NB4 (cell line): ENCODE measurements at regions not wholly inside any gene's neighbourhood (a gene's known extent, or its start where the extent isn't known, plus 50 kb on each side); places are given as distances from the start of the nearest gene placed in this dataset.
"Not testable (repeated sequence)": the region's sequence is repeated elsewhere in the genome, so short reads cannot be mapped to it uniquely, and the experiment has no call there.

ENCODE experiments used
- DNase-seq: peaks from one replicate; pipeline ENCODE4 v3.0.0; 2010; ENCODE audit warnings: low read depth
- H3K4me3 ChIP-seq: one replicate; pipeline ENCODE4 v1.5.1; 2011; ENCODE audit warnings: mild to moderate bottlenecking, low read depth, low read length, moderate library complexity
- CTCF ChIP-seq: IDR thresholded peaks from one replicate; pipeline ENCODE4 v1.5.1; 2012; ENCODE audit warnings: low read depth, low read length
- MAX ChIP-seq: IDR thresholded peaks from 2 replicates; pipeline ENCODE4 v1.6.1; 2011; ENCODE audit warnings: low read depth, low read length
- MYC ChIP-seq: IDR thresholded peaks from 2 replicates; pipeline ENCODE4 v1.6.1; 2011; ENCODE audit warnings: low read depth, low read length
- POLR2A ChIP-seq: IDR thresholded peaks from 2 replicates; pipeline ENCODE4 v1.6.1; 2011; ENCODE audit warnings: mild to moderate bottlenecking; ENCODE audit not compliant: insufficient read length; ENCODE audit errors: extremely low read depth

GRCh38 chr2:195105581-195105980, 551.4 kb upstream of the SLC39A10 start:
- H3K4me3 ChIP-seq: no peak overlapping the region
- no peak for DNase-seq
- TF ChIP-seq MAX (no peak), MYC (no peak), POLR2A (no peak), CTCF (no peak)

- no peak for TF ChIP-seq MAX
- TF ChIP-seq CTCF: no peak
- TF ChIP-seq MYC: no peak
- no peak for TF ChIP-seq POLR2A
- DNase-seq: no peak
- no peak overlapping the region for H3K4me3 ChIP-seq
Observed at GRCh38 chr2:195094330-195094729, 562.7 kb upstream of the SLC39A10 start.

- DNase-seq: peak; percentile 11
- no peak for TF ChIP-seq MYC
- no peak for TF ChIP-seq MAX
- no peak for TF ChIP-seq CTCF
- no peak for TF ChIP-seq POLR2A
- no peak overlapping the region for H3K4me3 ChIP-seq
Observed at GRCh38 chr2:195092341-195092740, 564.7 kb upstream of the SLC39A10 start.

- not testable (repeated sequence) for DNase-seq, H3K4me3 ChIP-seq
Observed at GRCh38 chr2:195072806-195073205, 584.2 kb upstream of the SLC39A10 start.

- no peak overlapping the region for H3K4me3 ChIP-seq
- DNase-seq: no peak
- TF ChIP-seq MAX (no peak), MYC (no peak), CTCF (no peak), POLR2A (no peak)
Observed at GRCh38 chr2:195057001-195057400, 600.0 kb upstream of the SLC39A10 start.

GRCh38 chr2:195055996-195056395, 601.0 kb upstream of the SLC39A10 start:
- H3K4me3 ChIP-seq: no peak overlapping the region
- no peak for DNase-seq
- TF ChIP-seq CTCF (no peak), MAX (no peak), POLR2A (no peak), MYC (no peak)
